ENCODE measurements at regions not wholly inside any gene's neighbourhood (a gene's known extent, or its start where the extent isn't known, plus 50 kb on each side); places are given as distances from the start of the nearest gene placed in this dataset.

DNA sequence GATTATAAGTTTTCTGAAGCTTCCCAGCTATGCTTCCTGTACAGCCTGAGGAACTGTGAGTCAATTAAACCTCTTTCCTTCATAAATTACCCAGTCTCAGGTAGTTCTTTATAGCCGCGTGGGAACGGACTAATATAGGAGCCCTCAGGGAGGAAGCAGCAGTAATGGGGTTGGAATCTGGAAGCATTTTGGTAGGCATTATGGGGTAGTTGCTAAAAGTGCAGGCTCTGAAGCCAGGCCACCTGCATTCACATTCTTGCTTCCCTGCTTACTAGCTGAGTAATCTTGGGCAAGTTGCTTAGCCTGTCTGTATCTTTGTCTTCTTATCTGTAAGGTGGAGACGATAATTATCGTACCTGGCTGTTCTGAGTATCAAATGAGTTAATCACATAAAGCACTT lies 137.9 kb upstream of the NHS start:
- TF ChIP-seq TAF1 (IDR thresholded peaks at IDR 0.05; ENCODE audit: low read depth) (no peak), POLR2AphosphoS5 (IDR thresholded peaks at IDR 0.05) (no peak), EP300 (conservative IDR thresholded peaks at IDR 0.05; ENCODE audit: poor library complexity, severe bottlenecking) (no peak)
- TF ChIP-seq, protein P1, sequence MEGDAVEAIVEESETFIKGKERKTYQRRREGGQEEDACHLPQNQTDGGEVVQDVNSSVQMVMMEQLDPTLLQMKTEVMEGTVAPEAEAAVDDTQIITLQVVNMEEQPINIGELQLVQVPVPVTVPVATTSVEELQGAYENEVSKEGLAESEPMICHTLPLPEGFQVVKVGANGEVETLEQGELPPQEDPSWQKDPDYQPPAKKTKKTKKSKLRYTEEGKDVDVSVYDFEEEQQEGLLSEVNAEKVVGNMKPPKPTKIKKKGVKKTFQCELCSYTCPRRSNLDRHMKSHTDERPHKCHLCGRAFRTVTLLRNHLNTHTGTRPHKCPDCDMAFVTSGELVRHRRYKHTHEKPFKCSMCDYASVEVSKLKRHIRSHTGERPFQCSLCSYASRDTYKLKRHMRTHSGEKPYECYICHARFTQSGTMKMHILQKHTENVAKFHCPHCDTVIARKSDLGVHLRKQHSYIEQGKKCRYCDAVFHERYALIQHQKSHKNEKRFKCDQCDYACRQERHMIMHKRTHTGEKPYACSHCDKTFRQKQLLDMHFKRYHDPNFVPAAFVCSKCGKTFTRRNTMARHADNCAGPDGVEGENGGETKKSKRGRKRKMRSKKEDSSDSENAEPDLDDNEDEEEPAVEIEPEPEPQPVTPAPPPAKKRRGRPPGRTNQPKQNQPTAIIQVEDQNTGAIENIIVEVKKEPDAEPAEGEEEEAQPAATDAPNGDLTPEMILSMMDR (IDR thresholded peaks at IDR 0.05; ENCODE audit: poor library complexity, severe bottlenecking): no peak

All from neural cell (in vitro differentiated cells).